Neutrophil (primary cell): ENCODE measurements at regions not wholly inside any gene's neighbourhood (a gene's known extent, or its start where the extent isn't known, plus 50 kb on each side); places are given as distances from the start of the nearest gene placed in this dataset.

Experiments
- H3K27ac ChIP-seq: fragments of 200-600 bp; sonication (generic); 2 replicates; pipeline ENCODE4 v1.5.1; 2016; ENCODE audit warnings: mild to moderate bottlenecking, moderate library complexity
- H3K27me3 ChIP-seq: fragments of 200-600 bp; sonication (generic); 2 replicates; pipeline ENCODE4 v1.6.0; 2016; ENCODE audit warnings: mild to moderate bottlenecking
- H3K36me3 ChIP-seq: fragments of 200-600 bp; sonication (generic); 2 replicates; pipeline ENCODE4 v1.5.1; 2017
- H3K4me1 ChIP-seq, 2 experiments: fragments of 200-600 bp in 1 of 2; sonication (generic) in 1 of 2; 1 replicate in 1 of 2; 2 replicates in 1 of 2; pipeline versions ENCODE4 v1.5.1 to v1.6.1; 2013 to 2016; ENCODE audit warnings: low read depth in 1 of 2, low read length in 1 of 2, mild to moderate bottlenecking in 1 of 2, moderate library complexity in 1 of 2; ENCODE audit not compliant: control insufficient read depth in 1 of 2, insufficient read depth in 1 of 2
- H3K4me3 ChIP-seq, 2 experiments: fragments of 200-600 bp in 1 of 2; sonication (generic) in 1 of 2; 1 replicate in 1 of 2; 2 replicates in 1 of 2; pipeline ENCODE4 v1.5.1; 2013 to 2016; ENCODE audit warnings: low read depth in 1 of 2, low read length in 1 of 2, mild to moderate bottlenecking in 1 of 2, moderate library complexity in 1 of 2
- H3K9me3 ChIP-seq: fragments of 200-600 bp; sonication (generic); 2 replicates; pipeline ENCODE4 v1.5.1; 2016
- TF ChIP-seq, protein P1 (sequence below): fragments of 200-600 bp; sonication (generic); IDR thresholded peaks from 2 replicates; pipeline ENCODE4 v1.5.1; 2016; ENCODE audit warnings: antibody characterized with exemption

DNA sequence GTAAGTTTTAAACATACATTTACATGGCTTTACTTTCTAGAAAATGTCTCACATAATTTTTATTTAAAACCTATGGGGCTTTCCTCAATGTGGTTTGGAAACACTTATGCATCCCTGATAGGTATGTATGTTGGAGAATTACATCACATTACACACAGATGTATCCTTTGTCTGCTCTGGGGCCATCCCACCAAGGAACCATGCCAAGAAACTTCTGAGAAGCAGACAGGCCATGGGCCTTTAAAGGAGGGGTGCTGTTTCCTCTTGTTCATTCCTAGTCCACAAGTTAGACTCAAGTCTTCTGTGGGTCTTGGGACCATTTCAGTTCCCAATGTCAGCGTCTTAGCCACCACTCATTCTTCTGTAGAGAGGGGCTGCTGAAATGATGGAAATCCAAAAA lies 162.0 kb upstream of the SETBP1 start:
- no peaks in the 10 kb centered on the region for H3K36me3 ChIP-seq
- TF ChIP-seq, protein P1, sequence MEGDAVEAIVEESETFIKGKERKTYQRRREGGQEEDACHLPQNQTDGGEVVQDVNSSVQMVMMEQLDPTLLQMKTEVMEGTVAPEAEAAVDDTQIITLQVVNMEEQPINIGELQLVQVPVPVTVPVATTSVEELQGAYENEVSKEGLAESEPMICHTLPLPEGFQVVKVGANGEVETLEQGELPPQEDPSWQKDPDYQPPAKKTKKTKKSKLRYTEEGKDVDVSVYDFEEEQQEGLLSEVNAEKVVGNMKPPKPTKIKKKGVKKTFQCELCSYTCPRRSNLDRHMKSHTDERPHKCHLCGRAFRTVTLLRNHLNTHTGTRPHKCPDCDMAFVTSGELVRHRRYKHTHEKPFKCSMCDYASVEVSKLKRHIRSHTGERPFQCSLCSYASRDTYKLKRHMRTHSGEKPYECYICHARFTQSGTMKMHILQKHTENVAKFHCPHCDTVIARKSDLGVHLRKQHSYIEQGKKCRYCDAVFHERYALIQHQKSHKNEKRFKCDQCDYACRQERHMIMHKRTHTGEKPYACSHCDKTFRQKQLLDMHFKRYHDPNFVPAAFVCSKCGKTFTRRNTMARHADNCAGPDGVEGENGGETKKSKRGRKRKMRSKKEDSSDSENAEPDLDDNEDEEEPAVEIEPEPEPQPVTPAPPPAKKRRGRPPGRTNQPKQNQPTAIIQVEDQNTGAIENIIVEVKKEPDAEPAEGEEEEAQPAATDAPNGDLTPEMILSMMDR, result no peak
- no peaks in the 10 kb centered on the region for H3K27me3 ChIP-seq
- H3K9me3 ChIP-seq, result no peaks in the 10 kb centered on the region
- H3K27ac ChIP-seq, result no peak overlapping the region
- no peaks in the 10 kb centered on the region for H3K4me1 ChIP-seq
- H3K4me3 ChIP-seq, result no peak overlapping the region

DNA sequence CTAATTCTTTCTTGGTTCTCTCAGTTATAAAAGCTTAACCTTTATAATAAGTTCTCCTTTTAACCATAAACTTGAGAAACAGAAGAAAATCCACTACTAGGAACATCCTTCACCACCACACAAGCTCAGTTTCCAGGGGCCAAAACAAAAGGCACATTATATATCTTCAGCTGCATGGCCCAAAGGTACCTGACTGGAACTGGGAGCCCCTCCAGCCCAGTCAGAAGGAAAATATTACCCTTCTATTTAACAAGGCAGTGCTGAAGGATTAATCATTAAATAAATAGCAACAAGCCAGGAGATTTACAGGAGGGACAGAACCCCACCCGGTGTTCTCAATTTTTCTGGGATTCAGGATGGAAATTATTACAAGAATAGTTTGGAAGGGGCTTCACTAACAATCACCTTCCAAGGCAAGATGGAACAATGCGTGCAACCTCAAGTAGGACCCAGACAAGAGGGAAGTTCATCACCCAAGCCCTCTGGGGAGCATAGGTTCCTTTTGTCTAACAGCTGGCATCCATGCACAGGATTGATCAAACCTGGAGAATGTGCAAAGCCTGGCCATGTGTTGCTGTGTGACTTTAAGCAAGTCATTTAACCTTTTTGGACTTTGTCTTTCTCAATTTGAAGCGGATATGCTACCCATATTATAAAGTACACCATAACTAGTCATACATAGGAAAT lies 159.6 kb upstream of the SETBP1 start:
- TF ChIP-seq, protein P1, result no peak
- Histone ChIP-seq H3K27ac (no peak overlapping the region), H3K4me1 (no peaks in the 10 kb centered on the region), H3K4me3 (no peak overlapping the region), H3K9me3 (no peaks in the 10 kb centered on the region), H3K27me3 (no peaks in the 10 kb centered on the region), H3K36me3 (no peaks in the 10 kb centered on the region)

DNA sequence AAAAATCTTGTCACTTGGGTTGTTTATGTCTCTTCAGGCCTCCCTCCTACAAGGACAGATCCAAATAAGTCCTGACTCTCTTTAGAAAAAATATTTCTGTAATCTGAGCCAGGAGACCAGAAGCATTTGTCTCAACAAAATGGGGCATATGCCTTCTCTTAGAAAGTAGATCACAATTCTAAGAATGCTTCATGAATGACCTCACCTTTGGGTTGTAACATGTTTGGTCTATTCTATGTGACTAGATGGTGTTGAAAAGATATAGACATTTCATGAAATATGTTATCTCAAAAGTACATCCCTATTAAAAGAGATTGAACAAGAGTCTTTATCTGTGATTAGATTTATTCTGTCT lies 159.0 kb upstream of the SETBP1 start:
- Histone ChIP-seq H3K4me1 (no peaks in the 10 kb centered on the region), H3K4me3 (no peak overlapping the region), H3K9me3 (no peaks in the 10 kb centered on the region), H3K36me3 (no peaks in the 10 kb centered on the region), H3K27ac (no peak overlapping the region), H3K27me3 (no peaks in the 10 kb centered on the region)
- TF ChIP-seq, protein P1, result no peak

DNA sequence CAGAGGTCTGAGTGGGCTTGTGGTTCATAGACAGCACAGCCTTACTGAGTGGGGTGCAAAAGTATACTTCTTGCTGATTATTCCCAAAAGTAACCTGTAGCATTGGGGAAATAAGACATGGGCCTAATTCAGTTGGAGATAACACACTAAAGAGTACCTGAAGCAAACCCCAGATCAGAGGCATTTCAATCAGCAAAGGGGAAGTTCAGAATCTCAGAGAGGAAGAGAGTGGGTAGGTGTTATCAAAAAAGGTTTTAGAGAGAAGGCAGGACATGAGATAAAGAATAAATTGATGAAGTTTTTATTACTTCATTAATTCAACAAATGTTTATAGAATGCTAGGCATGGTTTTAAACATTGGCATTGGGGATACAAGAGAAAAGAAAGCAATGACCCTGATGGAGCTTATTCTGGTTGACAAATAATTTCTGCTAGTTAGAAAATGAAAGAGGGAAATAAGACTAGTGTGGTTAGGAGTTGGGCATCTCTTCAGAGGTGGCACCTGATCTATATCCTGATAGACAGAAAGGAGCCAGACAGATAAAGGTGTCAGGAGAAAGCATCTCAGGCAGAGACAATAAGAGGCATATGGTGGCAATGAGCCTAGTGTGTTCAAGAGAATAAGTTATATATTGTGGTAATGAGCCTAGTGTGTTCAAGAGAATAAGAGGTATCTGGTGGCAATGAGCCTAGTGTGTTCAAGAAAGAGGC lies 153.8 kb upstream of the SETBP1 start:
- H3K27me3 ChIP-seq, result no peaks in the 10 kb centered on the region
- no peaks in the 10 kb centered on the region for H3K9me3 ChIP-seq
- no peaks in the 10 kb centered on the region for H3K36me3 ChIP-seq
- H3K27ac ChIP-seq, result no peak overlapping the region
- H3K4me3 ChIP-seq, result no peak overlapping the region
- TF ChIP-seq, protein P1, result no peak
- H3K4me1 ChIP-seq, result no peaks in the 10 kb centered on the region

DNA sequence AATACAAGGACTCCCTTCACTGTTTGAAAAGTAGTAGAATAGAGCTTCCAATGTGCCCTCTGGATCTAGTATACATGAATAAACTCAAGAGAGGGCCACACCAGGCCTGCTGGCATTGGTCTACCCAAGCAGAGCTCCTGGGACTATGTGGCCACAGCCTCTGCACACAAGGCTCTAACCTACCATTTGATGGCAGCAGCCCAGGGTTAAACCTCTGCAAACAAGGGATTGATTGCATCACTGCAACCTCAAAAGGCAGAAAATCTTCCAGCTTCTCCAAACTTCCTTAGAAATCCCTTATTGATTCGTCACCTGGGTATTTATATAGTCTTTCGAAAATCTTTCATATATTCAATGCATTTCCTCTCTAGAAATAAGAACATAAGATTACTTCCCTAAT lies 147.6 kb upstream of the SETBP1 start:
- no peak overlapping the region for H3K4me3 ChIP-seq
- H3K27ac ChIP-seq, result no peak overlapping the region
- no peaks in the 10 kb centered on the region for H3K36me3 ChIP-seq
- no peaks in the 10 kb centered on the region for H3K4me1 ChIP-seq
- H3K27me3 ChIP-seq, result no peaks in the 10 kb centered on the region
- TF ChIP-seq, protein P1, result no peak
- H3K9me3 ChIP-seq, result no peaks in the 10 kb centered on the region
